ENCODE measurements at regions not wholly inside any gene's neighbourhood (a gene's known extent, or its start where the extent isn't known, plus 50 kb on each side); places are given as distances from the start of the nearest gene placed in this dataset.

DNA sequence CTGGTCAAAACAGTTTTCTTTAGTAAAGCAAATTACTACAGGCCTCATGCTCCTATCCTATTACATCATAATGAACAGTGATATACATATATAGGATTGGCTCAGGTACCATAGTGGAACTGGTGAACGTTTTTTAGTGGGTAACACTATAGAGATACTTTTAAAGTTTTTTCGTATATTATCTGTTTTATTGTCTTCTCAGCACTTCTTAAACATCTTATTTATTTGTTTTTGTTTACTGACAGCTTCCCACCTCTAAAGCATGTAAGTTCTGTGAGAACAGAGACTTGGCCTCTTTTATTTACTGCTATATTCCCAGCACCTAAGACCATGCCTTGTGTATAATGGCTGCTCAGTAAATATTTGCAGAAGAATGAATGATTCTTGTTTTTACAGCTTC is 81.1 kb upstream of the PSMA6 start:
- TF ChIP-seq POLR2A (IDR thresholded peaks at IDR 0.05): no peak
- no peak for TF ChIP-seq CTCF (IDR thresholded peaks at IDR 0.05)
